Ishikawa (cell line): ENCODE measurements at regions not wholly inside any gene's neighbourhood (a gene's known extent, or its start where the extent isn't known, plus 50 kb on each side); places are given as distances from the start of the nearest gene placed in this dataset.

Experiments
- CEBPB ChIP-seq: IDR thresholded peaks from 2 replicates; pipeline ENCODE4 v1.6.1; 2012
- CREB1 ChIP-seq: IDR thresholded peaks from 2 replicates; pipeline ENCODE4 v1.6.1; 2012; ENCODE audit warnings: low read depth

- TF ChIP-seq CEBPB: no peak
- no peak for TF ChIP-seq CREB1
These were observed 52.8 kb upstream of the ZNF536 start for GRCh38 chr19:30319411-30319810.
